Glomerular endothelial cell (primary cell): ENCODE measurements at regions not wholly inside any gene's neighbourhood (a gene's known extent, or its start where the extent isn't known, plus 50 kb on each side); places are given as distances from the start of the nearest gene placed in this dataset.
"Not testable (repeated sequence)": the region's sequence is repeated elsewhere in the genome, so short reads cannot be mapped to it uniquely, and the experiment has no call there.

Source experiments
- DNase-seq: peaks from one replicate; pipeline ENCODE4 v3.0.0-alpha.2; 2011; ENCODE audit warnings: low read depth, low spot score; ENCODE audit errors: extremely low read depth

- no peak for DNase-seq
Measured at GRCh38 chr13:50650592-50651504, 192.6 kb downstream of the DLEU7 start.

DNA sequence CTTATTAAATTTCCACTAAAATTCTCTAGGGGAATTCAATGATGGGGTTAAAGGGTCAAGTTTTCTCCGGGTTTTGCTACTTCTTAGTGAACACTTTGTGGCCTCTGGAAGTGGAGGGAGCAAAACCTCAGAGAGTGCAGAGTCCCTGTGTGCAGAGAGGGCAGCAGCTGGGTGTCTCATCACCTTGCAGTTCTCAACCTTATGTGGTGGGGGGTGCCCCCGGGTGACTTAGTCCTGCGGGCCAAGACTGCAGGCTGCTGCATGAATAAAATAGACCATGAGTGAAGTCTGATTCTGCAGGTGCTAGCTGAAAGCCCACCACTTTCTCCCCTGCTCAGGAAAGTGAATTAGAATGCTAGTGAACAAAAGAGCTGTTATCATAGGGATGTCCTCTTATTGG is 191.6 kb downstream of the DLEU7 start:
- no peak for DNase-seq

- DNase-seq: no peak
Measured at GRCh38 chr13:50654331-50654730, 189.2 kb downstream of the DLEU7 start.

DNA sequence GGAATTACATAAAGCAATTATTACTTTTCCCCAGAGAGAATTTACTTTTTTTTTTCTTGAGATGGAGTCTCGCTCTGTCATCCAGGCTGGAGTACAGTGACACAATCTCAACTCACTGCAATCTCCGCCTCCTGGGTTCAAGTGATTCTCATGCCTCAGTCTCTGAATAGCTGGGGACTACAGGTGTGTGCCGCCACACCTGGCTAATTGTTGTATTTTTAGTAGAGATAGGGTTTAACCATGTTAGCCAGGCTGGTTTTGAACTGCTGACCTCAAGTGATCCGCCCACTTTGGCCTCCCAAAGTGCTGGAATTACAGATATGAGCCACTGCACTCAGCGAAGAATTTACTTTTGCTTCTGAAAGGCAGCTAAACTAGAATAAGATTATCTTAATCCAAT is 181.6 kb downstream of the DLEU7 start:
- DNase-seq: not testable (repeated sequence)

DNA sequence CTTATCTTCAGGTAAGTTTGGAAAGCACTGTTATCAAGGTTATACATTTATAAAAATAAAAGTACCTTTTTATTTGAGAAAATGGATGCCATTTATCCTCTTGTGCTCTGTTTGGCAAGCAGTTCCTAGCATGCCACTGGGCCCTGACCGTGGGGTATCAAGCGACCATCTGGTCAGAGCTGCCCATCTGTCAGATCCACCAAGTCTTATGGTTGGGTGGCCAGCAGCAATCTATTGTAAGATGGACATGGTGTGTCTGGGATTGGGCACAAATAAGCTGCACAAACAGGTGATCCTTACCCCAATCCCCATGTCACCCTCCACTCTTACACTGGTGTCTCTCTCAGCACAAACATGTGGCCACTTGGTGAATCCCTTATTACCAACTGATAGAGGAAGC is 178.5 kb downstream of the DLEU7 start:
- no peak for DNase-seq

- no peak for DNase-seq
Measured at GRCh38 chr13:50668049-50668448, 175.4 kb downstream of the DLEU7 start.

DNA sequence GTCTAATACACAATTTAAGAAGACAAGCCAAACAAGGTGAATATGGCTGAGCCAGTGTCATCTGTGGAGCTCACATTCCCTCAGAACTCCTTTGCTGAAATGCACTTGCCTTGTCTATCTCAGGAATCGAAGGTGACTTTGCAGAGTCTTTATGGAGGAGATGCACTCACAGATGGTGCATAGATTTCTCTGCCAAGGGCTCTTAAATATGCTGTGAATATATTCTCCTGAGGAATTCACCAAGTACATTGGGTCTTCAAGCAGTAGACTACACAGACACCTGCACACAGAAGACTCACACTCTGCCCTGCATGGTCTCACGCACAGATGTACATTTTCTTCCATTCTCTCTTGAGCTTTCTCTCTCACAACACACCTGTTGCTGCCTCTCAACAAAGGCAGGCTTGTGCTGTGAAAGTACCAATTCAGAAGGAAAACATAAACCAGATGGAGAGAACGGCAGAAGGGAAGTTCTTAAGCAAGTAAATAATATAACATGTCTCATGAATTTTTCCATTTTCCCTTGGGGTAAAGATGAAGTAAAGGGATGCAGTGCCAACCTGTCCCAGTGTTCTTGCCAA is 174.7 kb downstream of the DLEU7 start:
- no peak for DNase-seq

DNA sequence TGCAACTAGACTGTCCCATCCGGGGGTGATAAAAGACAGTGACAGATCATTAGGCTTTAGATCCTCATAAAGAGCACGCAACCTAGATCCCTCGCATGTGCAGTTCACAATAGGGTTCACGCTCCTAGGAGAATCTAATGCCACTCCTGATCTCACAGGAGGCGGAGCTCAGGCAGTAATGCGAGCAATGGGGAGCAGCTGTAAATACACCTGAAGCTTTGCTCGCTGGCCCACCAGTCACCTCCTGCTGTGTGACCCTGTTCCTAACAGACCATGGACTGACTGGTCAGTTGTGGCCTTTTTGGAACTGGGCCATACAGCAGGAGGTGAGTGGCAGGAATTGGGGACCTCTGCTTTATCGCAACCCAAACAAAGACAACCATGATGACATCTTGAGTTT is 173.2 kb downstream of the DLEU7 start:
- DNase-seq: no peak

DNA sequence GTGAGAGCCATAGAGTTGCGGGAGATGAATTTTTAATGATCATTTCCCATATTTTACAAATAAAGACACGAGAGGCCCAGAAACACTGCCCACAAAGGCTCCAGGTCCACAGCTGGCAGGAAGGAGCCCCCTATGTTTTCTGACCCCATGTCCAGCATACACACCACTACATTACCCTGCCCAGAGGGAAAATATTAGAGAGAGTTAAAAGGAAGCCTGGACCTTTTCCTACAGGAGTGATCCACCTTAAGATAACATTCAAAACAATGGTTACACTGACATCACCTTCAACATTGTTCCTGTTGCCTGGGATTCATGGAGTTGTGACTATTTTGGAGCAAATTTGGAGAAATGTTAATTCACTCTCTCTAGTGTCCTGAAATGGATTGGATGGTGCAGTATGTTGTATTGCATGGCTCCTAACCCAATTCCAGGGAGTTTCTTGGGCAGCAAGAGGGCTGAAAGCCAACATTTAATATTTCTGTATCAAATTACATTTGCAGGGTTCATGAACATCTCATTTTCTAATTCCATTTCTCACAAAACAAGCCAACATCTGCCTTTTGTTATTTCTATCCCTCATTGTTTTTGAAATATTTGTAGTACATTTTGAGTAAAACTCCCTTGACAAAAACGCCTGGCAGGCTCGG is 172.5 kb downstream of the DLEU7 start:
- DNase-seq: no peak

DNA sequence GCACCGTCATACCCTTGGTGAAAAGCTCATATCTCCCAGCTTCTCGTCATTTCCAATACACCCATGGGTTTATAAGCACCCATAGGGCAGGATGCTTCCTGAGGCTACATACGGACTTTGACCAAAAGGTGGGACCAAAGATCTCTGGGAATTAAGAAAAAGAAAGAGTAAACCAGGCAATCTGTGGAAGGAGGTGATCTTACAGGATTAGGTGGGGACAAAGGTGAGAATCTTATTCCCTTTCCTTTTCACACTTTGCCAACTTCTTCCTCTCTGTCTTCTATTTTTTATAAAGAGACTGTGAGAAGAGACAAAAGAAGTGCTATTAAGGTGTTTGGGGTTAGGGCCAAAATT is 172.0 kb downstream of the DLEU7 start:
- no peak for DNase-seq

- DNase-seq: no peak
Measured at GRCh38 chr13:50672025-50672424, 171.5 kb downstream of the DLEU7 start.

DNA sequence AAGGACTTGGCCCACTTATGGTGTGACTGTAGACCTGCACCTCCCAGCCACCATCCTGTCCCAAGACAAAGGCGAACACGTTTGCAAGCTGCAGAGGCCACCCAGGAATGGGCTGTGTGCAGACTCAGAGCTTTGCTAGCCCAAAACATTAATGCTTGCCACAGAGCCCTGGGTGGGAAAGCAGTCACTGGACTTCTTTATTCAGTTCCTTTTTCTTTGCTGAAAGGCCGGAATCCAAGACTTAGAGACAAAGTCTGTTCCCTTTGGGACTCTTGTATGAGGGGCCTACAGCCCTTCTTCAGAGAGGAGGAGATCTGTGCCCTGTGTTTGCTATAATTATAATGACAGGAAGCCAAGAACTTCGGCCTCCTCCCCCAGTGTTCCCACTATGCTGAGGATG is 167.8 kb downstream of the DLEU7 start:
- no peak for DNase-seq

DNA sequence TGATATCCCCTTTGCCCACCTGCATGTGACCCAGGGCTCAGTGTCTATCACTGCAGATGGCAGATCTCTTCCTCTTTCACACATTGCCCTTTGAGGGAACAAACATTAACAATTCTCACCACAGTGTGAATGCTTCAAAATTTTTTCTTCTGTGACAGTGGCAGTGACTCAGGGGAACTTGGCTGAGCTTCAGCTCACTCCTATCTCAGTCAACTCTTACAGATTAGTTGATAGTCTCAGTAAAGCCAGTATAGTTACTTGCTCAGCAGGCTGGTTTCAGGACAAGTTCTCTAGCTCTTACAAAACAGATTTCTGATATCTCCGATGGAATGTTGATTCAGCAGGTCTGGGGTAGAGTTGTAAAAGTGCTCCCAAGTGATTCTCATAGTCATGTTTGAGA is 166.9 kb downstream of the DLEU7 start:
- no peak for DNase-seq

- no peak for DNase-seq
Measured at GRCh38 chr13:50677258-50677657, 166.2 kb downstream of the DLEU7 start.

DNA sequence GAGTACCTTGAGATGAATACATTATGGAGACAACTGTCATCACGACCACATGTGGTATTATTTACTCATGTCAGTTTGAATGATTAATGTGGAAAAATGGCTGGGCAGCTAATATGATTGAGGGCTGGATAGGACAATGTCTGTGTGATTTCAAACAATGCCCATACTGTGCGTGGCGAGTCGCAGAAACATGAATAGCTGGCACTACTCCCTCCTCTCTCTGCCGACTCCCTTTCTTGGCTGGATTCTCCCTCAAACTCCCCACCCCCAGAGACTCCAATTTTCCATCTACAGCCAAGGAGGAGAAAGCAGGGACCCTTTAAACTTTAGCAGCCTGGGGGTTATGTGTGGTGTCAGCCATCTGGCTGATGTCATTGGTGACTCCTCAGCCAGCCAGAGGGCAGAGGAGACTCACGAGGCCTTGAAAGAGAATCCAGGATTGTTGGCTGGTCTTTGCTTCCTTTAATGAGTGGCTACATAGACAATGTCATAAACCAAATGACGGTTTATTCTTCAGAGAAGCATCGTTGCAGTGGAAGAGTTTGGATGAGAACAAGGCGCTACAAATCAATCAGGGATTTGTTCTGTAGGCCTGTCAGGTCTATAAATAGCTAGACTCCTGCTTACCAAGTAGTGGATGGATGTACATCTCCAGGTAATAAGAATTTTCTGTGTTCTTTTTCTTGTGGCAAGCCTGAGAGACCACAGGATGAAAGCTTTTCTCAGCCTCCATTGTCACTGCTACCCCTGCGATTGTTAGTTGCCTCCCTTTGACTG is 165.6 kb downstream of the DLEU7 start:
- no peak for DNase-seq

DNA sequence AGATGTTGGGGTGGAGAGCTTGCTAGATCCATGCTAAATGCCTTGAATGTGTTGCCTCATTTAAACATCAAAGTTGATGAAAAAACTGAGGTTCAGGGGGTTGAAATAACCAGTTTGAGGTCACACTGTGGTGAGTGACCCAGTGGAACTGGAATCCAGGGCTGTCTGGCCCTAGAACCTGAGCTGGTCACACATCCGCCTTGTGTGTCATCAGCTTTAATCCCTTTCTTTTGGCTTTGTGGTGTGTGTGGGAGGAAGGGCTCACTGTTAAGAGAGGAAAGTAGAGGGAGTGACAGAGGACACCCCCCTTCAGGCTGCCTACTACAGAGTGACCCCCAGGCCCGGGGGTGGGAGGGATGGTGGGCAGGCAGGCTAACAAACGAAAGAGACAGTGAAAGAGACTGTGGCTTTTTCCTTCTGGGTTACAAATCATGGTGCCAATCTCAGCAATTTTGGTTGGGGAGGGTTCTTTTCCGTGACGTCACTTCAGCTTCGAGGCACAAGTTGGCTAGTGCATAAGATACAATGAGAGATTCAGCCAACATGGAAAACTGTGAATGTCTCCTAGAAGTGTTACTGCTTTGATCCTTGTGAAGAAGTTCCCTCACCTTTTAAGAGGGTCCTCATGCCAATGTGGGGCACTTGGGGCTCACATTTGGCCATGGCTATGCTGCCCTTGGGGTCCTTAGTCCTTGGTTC is 164.9 kb downstream of the DLEU7 start:
- DNase-seq: no peak

GRCh38 chr13:50679321-50679720 is 164.2 kb downstream of the DLEU7 start:
- DNase-seq: no peak

GRCh38 chr13:50682002-50682401 is 161.5 kb downstream of the DLEU7 start:
- no peak for DNase-seq

GRCh38 chr13:50682966-50683365 is 160.5 kb downstream of the DLEU7 start:
- no peak for DNase-seq

DNA sequence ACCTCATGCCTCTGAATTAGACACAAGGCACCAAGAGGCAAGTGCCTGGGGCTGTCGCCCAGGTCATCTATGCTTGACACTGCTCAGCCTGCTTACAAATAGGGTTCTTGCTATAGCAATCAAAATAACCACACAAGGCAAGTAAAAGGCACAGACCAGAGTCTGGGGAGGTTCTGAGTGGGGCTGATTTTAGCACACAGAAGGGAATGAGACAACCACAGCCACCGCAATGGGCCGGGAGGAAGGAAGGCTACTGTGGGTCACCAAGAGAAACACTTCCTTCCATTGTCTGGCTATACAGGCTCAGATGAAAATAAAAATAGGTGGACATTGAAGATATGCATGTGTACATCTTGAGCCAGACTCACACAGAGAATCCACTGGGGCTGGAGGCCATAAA is 159.1 kb downstream of the DLEU7 start:
- no peak for DNase-seq

GRCh38 chr13:50685491-50685890 is 158.0 kb downstream of the DLEU7 start:
- DNase-seq: no peak
